ENCODE measurements at regions not wholly inside any gene's neighbourhood (a gene's known extent, or its start where the extent isn't known, plus 50 kb on each side); places are given as distances from the start of the nearest gene placed in this dataset.

GRCh38 chr7:130963339-130963738, 229.3 kb upstream of the KLF14 start:
- DNase-seq, result no peak
- H3K4me1 ChIP-seq, result peaks cover 0 to 43% (median 19%) of the 10 kb centered on the region in 4 donors

DNA sequence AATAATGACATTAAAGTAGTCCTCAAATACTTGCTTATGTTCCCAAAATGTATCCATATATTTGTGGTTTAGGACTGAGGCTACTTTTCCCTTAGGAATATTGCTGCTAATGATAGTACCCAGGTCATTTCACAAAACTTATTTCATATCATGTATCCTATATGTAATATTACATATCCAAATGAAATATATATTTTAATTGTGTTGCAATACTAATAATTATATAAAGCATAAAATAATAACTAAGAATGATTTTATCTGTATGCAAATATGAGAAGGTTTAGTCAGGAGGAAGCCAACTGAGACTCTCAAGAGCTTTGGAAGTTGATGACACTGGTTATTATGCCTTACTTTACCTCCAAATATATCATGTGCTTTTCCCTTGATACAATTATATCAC, 231.5 kb upstream of the KLF14 start:
- intact Hi-C loops (cut with DNase I), result no loop called here
- no peaks in the 10 kb centered on the region for H3K9me3 ChIP-seq
- no peak for DNase-seq
- H3K36me3 ChIP-seq, result peaks cover 0 to 36% (median 4%) of the 10 kb centered on the region in 4 donors
- TF ChIP-seq POLR2AphosphoS5 (IDR thresholded peaks at IDR 0.05), result no peak
- TF ChIP-seq EP300 (IDR thresholded peaks at IDR 0.05), result no peak
- no peak for TF ChIP-seq POLR2A (IDR thresholded peaks at IDR 0.05)
- TF ChIP-seq, protein P1, sequence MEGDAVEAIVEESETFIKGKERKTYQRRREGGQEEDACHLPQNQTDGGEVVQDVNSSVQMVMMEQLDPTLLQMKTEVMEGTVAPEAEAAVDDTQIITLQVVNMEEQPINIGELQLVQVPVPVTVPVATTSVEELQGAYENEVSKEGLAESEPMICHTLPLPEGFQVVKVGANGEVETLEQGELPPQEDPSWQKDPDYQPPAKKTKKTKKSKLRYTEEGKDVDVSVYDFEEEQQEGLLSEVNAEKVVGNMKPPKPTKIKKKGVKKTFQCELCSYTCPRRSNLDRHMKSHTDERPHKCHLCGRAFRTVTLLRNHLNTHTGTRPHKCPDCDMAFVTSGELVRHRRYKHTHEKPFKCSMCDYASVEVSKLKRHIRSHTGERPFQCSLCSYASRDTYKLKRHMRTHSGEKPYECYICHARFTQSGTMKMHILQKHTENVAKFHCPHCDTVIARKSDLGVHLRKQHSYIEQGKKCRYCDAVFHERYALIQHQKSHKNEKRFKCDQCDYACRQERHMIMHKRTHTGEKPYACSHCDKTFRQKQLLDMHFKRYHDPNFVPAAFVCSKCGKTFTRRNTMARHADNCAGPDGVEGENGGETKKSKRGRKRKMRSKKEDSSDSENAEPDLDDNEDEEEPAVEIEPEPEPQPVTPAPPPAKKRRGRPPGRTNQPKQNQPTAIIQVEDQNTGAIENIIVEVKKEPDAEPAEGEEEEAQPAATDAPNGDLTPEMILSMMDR (IDR thresholded peaks at IDR 0.05), result no peak
- H3K4me1 ChIP-seq, result peaks cover 0 to 31% (median 22%) of the 10 kb centered on the region in 4 donors
- no peak overlapping the region for H3K27ac ChIP-seq
- no peak overlapping the region for H3K4me3 ChIP-seq
- no peaks in the 10 kb centered on the region for H3K27me3 ChIP-seq

More at GRCh38 chr7:130963339-130963738, 229.3 kb upstream of the KLF14 start:
- no peaks in the 10 kb centered on the region for H3K27me3 ChIP-seq
- no peak overlapping the region for H3K27ac ChIP-seq
- intact Hi-C loops (cut with DNase I), result no loop called here
- 91 to 92% methylated on average over 5 of the region's 5 CpGs for WGBS, 2 donors
- no peaks in the 10 kb centered on the region for H3K9me3 ChIP-seq
- TF ChIP-seq POLR2A (IDR thresholded peaks at IDR 0.05) (no peak), POLR2AphosphoS5 (IDR thresholded peaks at IDR 0.05) (no peak), EP300 (IDR thresholded peaks at IDR 0.05) (no peak)
- TF ChIP-seq, protein P1 (IDR thresholded peaks at IDR 0.05), result no peak
- peaks cover 0 to 43% (median 6%) of the 10 kb centered on the region in 4 donors for H3K36me3 ChIP-seq
- no peak overlapping the region for H3K4me3 ChIP-seq

GRCh38 chr7:130966246-130967009, 232.4 kb upstream of the KLF14 start:
- no peak overlapping the region for H3K4me3 ChIP-seq
- H3K9me3 ChIP-seq, result no peaks in the 10 kb centered on the region
- H3K4me1 ChIP-seq, result peaks cover 0 to 32% (median 22%) of the 10 kb centered on the region in 4 donors
- DNase-seq, result no peak
- intact Hi-C loops (cut with DNase I), result no loop called here
- H3K27ac ChIP-seq, result no peak overlapping the region
- H3K36me3 ChIP-seq, result peaks cover 0 to 34% (median 4%) of the 10 kb centered on the region in 4 donors
- H3K27me3 ChIP-seq, result no peaks in the 10 kb centered on the region
- 90 to 93% methylated on average over 5 of the region's 5 CpGs for WGBS, 2 donors
- TF ChIP-seq EP300 (IDR thresholded peaks at IDR 0.05) (no peak), POLR2A (IDR thresholded peaks at IDR 0.05) (no peak), POLR2AphosphoS5 (IDR thresholded peaks at IDR 0.05) (no peak)
- TF ChIP-seq, protein P1 (IDR thresholded peaks at IDR 0.05), result no peak

- H3K4me1 ChIP-seq, result peaks cover 0 to 36% (median 12%) of the 10 kb centered on the region in 4 donors
- no peaks in the 10 kb centered on the region for H3K27me3 ChIP-seq
- peaks cover 0 to 1% (median 0%) of the 10 kb centered on the region in 4 donors for H3K9me3 ChIP-seq
- H3K27ac ChIP-seq, result peak overlapping the region in 2 of 4 donors; percentile 3 to 17
- H3K4me3 ChIP-seq, result no peak overlapping the region
- no peak for DNase-seq
- intact Hi-C loops (cut with DNase I), result no loop called here
- TF ChIP-seq, protein P1 (IDR thresholded peaks at IDR 0.05), result no peak
- peak in 2 of 4 donors; percentile 1 to 4 for TF ChIP-seq POLR2AphosphoS5 (IDR thresholded peaks at IDR 0.05)
- H3K36me3 ChIP-seq, result peaks cover 0 to 28% (median 4%) of the 10 kb centered on the region in 4 donors
Observed at GRCh38 chr7:130970196-130970595, 236.2 kb upstream of the KLF14 start.

Measured in sigmoid colon (tissue), 6 donors.